H9 (cell line): ENCODE measurements at regions not wholly inside any gene's neighbourhood (a gene's known extent, or its start where the extent isn't known, plus 50 kb on each side); places are given as distances from the start of the nearest gene placed in this dataset.

Source experiments
- DNase-seq: peaks from one replicate; pipeline ENCODE4 v3.0.0-alpha.2; 2017
- H2AFZ ChIP-seq: one replicate; pipeline ENCODE4 v1.6.1; 2013; ENCODE audit warnings: mild to moderate bottlenecking, low read length, control low read depth, moderate library complexity
- H2AK5ac ChIP-seq: 2 replicates; pipeline ENCODE4 v1.6.1; 2013; ENCODE audit warnings: low read length, control low read depth, mixed read lengths; ENCODE audit not compliant: insufficient read length
- H2BK120ac ChIP-seq: one replicate; pipeline ENCODE4 v1.6.1; 2013; ENCODE audit warnings: low read depth, mild to moderate bottlenecking, low read length, control low read depth, inconsistent platforms; ENCODE audit not compliant: poor library complexity, severe bottlenecking
- H2BK12ac ChIP-seq: 2 replicates; pipeline ENCODE4 v1.6.1; 2013; ENCODE audit warnings: low read length, control low read depth, mixed read lengths, low read depth; ENCODE audit not compliant: insufficient read length
- H2BK15ac ChIP-seq: 2 replicates; pipeline ENCODE4 v1.6.1; 2013; ENCODE audit warnings: low read depth, low read length, control low read depth
- H2BK20ac ChIP-seq: one replicate; pipeline ENCODE4 v1.6.1; 2013; ENCODE audit warnings: low read depth, mild to moderate bottlenecking, low read length, control low read depth, inconsistent platforms; ENCODE audit not compliant: poor library complexity, severe bottlenecking
- H2BK5ac ChIP-seq: 2 replicates; pipeline ENCODE4 v1.6.1; 2013; ENCODE audit warnings: low read length, control low read depth, mixed read lengths; ENCODE audit not compliant: insufficient read length
- H3K14ac ChIP-seq: 2 replicates; pipeline ENCODE4 v1.6.1; 2013; ENCODE audit warnings: low read length, control low read depth; ENCODE audit not compliant: insufficient read depth
- H3K18ac ChIP-seq: 2 replicates; pipeline ENCODE4 v1.6.1; 2013; ENCODE audit warnings: low read depth, mild to moderate bottlenecking, mixed read lengths, low read length, control low read depth; ENCODE audit not compliant: insufficient read length
- H3K23ac ChIP-seq: 2 replicates; pipeline ENCODE4 v1.6.1; 2013; ENCODE audit warnings: low read length, control low read depth, mixed read lengths, low read depth; ENCODE audit not compliant: insufficient read length
- H3K23me2 ChIP-seq: 2 replicates; pipeline ENCODE4 v1.6.1; 2013; ENCODE audit warnings: low read depth, mild to moderate bottlenecking, mixed read lengths, low read length, control low read depth; ENCODE audit not compliant: insufficient read length, poor library complexity, severe bottlenecking
- H3K27ac ChIP-seq: 2 replicates; pipeline ENCODE4 v1.5.1; 2013; ENCODE audit warnings: low read length, control low read depth, mixed read lengths, low read depth; ENCODE audit not compliant: insufficient read length
- H3K27me3 ChIP-seq: 2 replicates; pipeline ENCODE4 v1.6.1; 2013; ENCODE audit warnings: low read length, control low read depth, inconsistent platforms; ENCODE audit not compliant: insufficient read depth
- H3K4ac ChIP-seq: 2 replicates; pipeline ENCODE4 v1.6.1; 2013; ENCODE audit warnings: low read depth, mild to moderate bottlenecking, control low read depth, inconsistent platforms, low read length, moderate library complexity
- H3K4me1 ChIP-seq: 2 replicates; pipeline ENCODE4 v1.6.1; 2013; ENCODE audit warnings: low read length, control low read depth, inconsistent platforms; ENCODE audit not compliant: insufficient read depth
- H3K4me2 ChIP-seq: 2 replicates; pipeline ENCODE4 v1.6.1; 2013; ENCODE audit warnings: low read length, control low read depth, mixed read lengths; ENCODE audit not compliant: insufficient read length, insufficient read depth
- H3K56ac ChIP-seq: 2 replicates; pipeline ENCODE4 v1.6.1; 2013; ENCODE audit warnings: low read depth, mild to moderate bottlenecking, mixed read lengths, low read length, control low read depth; ENCODE audit not compliant: insufficient read length
- H3K79me1 ChIP-seq: 2 replicates; pipeline ENCODE4 v1.6.1; 2013; ENCODE audit warnings: low read depth, mild to moderate bottlenecking, moderate library complexity, low read length, control low read depth, inconsistent platforms; ENCODE audit not compliant: insufficient read depth, poor library complexity, severe bottlenecking
- H3K79me2 ChIP-seq: 2 replicates; pipeline ENCODE4 v1.6.1; 2013; ENCODE audit warnings: low read length, control low read depth, inconsistent platforms; ENCODE audit not compliant: insufficient read depth
- H3K9ac ChIP-seq: 2 replicates; pipeline ENCODE4 v1.6.1; 2013; ENCODE audit warnings: low read length, control low read depth, mixed read lengths; ENCODE audit not compliant: insufficient read length; ENCODE audit errors: extremely low read depth
- H3K9me3 ChIP-seq: one replicate; pipeline ENCODE4 v1.6.1; 2013; ENCODE audit warnings: low read depth, low read length, inconsistent platforms; ENCODE audit not compliant: control insufficient read depth
- H3T11ph ChIP-seq: one replicate; pipeline ENCODE4 v1.6.1; 2013; ENCODE audit warnings: mild to moderate bottlenecking, low read length, control low read depth, inconsistent platforms
- H4K20me1 ChIP-seq: one replicate; pipeline ENCODE4 v1.6.1; 2013; ENCODE audit not compliant: control insufficient read depth, insufficient read length, insufficient read depth
- H4K5ac ChIP-seq: 2 replicates; pipeline ENCODE4 v1.6.1; 2013; ENCODE audit warnings: low read depth, mild to moderate bottlenecking, mixed read lengths, low read length, control low read depth; ENCODE audit not compliant: insufficient read length
- H4K8ac ChIP-seq: replicated peaks from 2 replicates; pipeline ENCODE4 v1.6.1; 2013; ENCODE audit warnings: low read length, control low read depth, mixed read lengths, low read depth; ENCODE audit not compliant: insufficient read length
- H4K91ac ChIP-seq: 2 replicates; pipeline ENCODE4 v1.6.1; 2013; ENCODE audit warnings: low read depth, mild to moderate bottlenecking, moderate library complexity, mixed read lengths, low read length, control low read depth; ENCODE audit not compliant: insufficient read length
- H3K27ac Mint-ChIP-seq, 3 experiments: 2 replicates in 2 of 3; 3 replicates in 1 of 3; pipeline ENCODE4 v1.8.0; 2020 to 2021; ENCODE audit warnings: mixed read lengths in 3 of 3, mild to moderate bottlenecking in 1 of 3, moderate library complexity in 1 of 3
- H3K27me3 Mint-ChIP-seq: 2 replicates; pipeline ENCODE4 v1.8.0; 2021; ENCODE audit warnings: low read depth, mild to moderate bottlenecking, moderate library complexity, mixed read lengths
- H3K36me3 Mint-ChIP-seq, 3 experiments: 2 replicates in 2 of 3; 3 replicates in 1 of 3; pipeline ENCODE4 v1.8.0; 2020 to 2021; ENCODE audit warnings: low read depth in 3 of 3, mixed read lengths in 3 of 3; ENCODE audit not compliant: insufficient read depth in 1 of 3
- H3K4me1 Mint-ChIP-seq, 2 experiments: 2 replicates each; pipeline ENCODE4 v1.8.0; 2020; ENCODE audit warnings: mixed read lengths in 2 of 2
- H3K4me3 Mint-ChIP-seq, 2 experiments: 2 replicates in 1 of 2; 3 replicates in 1 of 2; pipeline ENCODE4 v1.8.0; 2020 to 2021; ENCODE audit warnings: mild to moderate bottlenecking in 2 of 2, mixed read lengths in 2 of 2, moderate library complexity in 1 of 2
- H3K9me3 Mint-ChIP-seq, 2 experiments: 2 replicates in 1 of 2; 3 replicates in 1 of 2; pipeline ENCODE4 v1.8.0; 2020; ENCODE audit warnings: mild to moderate bottlenecking in 2 of 2, mixed read lengths in 2 of 2, moderate library complexity in 1 of 2
- WGBS: extraction: QIAGEN DNeasy Blood & Tissue Kit; methylation state at CpG from one replicate; pipeline ENCODE4 v1.1.7; 2013; ENCODE audit warnings: missing lambda C conversion rate, low lambda C conversion rate, mixed read lengths; ENCODE audit not compliant: insufficient read length; ENCODE audit errors: extremely low coverage; 5-methylcytosine and 5-hydroxymethylcytosine counted together
- TF ChIP-seq, protein P1 (sequence below): fragments of 200-600 bp; sonication (generic); conservative IDR thresholded peaks from 3 replicates; pipeline ENCODE4 v1.8.0; 2021; ENCODE audit warnings: antibody characterized with exemption, mild to moderate bottlenecking

DNA sequence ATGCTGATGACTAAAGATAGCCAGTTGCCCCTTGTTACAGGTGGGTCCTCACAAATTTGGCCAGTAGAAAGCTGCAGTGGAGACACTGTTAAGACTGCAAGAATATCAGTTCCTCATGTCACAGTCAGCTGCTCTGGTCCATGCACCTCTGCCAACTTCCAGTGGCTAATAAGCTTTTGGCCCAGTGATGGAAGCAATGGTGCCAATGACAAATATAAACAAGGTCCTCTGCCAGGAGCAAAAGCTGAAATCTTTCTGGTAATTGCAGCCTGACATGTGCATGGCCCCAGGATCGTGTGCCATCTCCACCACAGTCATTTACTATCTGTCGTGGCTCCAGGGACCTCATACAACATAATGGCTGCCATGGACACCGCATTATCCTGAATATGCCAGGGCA, 85.4 kb upstream of the TMEM260 start:
- no peak overlapping the region for H2AFZ ChIP-seq
- no peak overlapping the region for H3K9ac ChIP-seq
- H3K14ac ChIP-seq = no peak overlapping the region
- H2BK20ac ChIP-seq = no peak overlapping the region
- H3K4ac ChIP-seq = no peak overlapping the region
- Mint-ChIP-seq H3K27me3 (no peaks in the 10 kb centered on the region; the same call in 1 of the 2 replicates), H3K36me3 (no peaks in the 10 kb centered on the region), H3K4me3 (no peak overlapping the region), H3K4me1 (peaks cover 13 to 18% of the 10 kb centered on the region in 2 experiments), H3K9me3 (no peaks in the 10 kb centered on the region), H3K27ac (no peak overlapping the region)
- no peaks in the 10 kb centered on the region for H3K79me1 ChIP-seq
- no peak overlapping the region for H3K27ac ChIP-seq
- H2BK12ac ChIP-seq = no peak overlapping the region
- no peaks in the 10 kb centered on the region for H3K79me2 ChIP-seq
- no peak overlapping the region for H4K5ac ChIP-seq
- no peaks in the 10 kb centered on the region for H3K9me3 ChIP-seq
- H4K8ac ChIP-seq = no peak overlapping the region
- H3K18ac ChIP-seq = no peak overlapping the region
- no peaks in the 10 kb centered on the region for H3K23me2 ChIP-seq
- no peaks in the 10 kb centered on the region for H3K27me3 ChIP-seq
- no peak overlapping the region for H3K23ac ChIP-seq
- no peak overlapping the region for H4K91ac ChIP-seq
- no peak overlapping the region for H2BK5ac ChIP-seq
- TF ChIP-seq, protein P1, sequence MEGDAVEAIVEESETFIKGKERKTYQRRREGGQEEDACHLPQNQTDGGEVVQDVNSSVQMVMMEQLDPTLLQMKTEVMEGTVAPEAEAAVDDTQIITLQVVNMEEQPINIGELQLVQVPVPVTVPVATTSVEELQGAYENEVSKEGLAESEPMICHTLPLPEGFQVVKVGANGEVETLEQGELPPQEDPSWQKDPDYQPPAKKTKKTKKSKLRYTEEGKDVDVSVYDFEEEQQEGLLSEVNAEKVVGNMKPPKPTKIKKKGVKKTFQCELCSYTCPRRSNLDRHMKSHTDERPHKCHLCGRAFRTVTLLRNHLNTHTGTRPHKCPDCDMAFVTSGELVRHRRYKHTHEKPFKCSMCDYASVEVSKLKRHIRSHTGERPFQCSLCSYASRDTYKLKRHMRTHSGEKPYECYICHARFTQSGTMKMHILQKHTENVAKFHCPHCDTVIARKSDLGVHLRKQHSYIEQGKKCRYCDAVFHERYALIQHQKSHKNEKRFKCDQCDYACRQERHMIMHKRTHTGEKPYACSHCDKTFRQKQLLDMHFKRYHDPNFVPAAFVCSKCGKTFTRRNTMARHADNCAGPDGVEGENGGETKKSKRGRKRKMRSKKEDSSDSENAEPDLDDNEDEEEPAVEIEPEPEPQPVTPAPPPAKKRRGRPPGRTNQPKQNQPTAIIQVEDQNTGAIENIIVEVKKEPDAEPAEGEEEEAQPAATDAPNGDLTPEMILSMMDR = no peak
- no peak overlapping the region for H2BK15ac ChIP-seq
- no CpG with 5 or more reads among the region's 3 CpGs for WGBS
- H4K20me1 ChIP-seq = no peaks in the 10 kb centered on the region
- no peak overlapping the region for H2AK5ac ChIP-seq
- DNase-seq = no peak
- no peak overlapping the region for H3T11ph ChIP-seq
- peaks cover 2% of the 10 kb centered on the region; the same call in 1 of the 2 replicates for H3K4me1 ChIP-seq
- H2BK120ac ChIP-seq = no peak overlapping the region
- no peak overlapping the region for H3K4me2 ChIP-seq
- H3K56ac ChIP-seq = no peak overlapping the region
